HCT116 (cell line): ENCODE measurements at regions not wholly inside any gene's neighbourhood (a gene's known extent, or its start where the extent isn't known, plus 50 kb on each side); places are given as distances from the start of the nearest gene placed in this dataset.

ENCODE experiments used
- ATAC-seq: fragments of 200-7000 bp; cut with Tn5 transposase; 2 replicates; pipeline ENCODE4 v1.9.1; 2020; ENCODE audit warnings: mild to moderate bottlenecking, moderate library complexity
- BruUV-seq: library from RNA; stranded (reverse); fragments of 400-500 nt; replicated peaks from 2 replicates; lab custom pipeline; 2021; lab: Mats Ljungman, UMichigan
- CTCF ChIA-PET: fragments of 300-600 bp; sonication (Branson Sonifier 250); formaldehyde crosslinking; loops from one replicate; lab custom pipeline; 2021; ENCODE audit warnings: antibody characterized with exemption; lab: Charles Lee
- POLR2A ChIA-PET: fragments of 300-600, 350-600 bp; sonication (Branson Sonifier 250); formaldehyde crosslinking; loops from one replicate; lab custom pipeline; 2021; ENCODE audit warnings: antibody characterized with exemption; lab: Charles Lee
- RAD21 ChIA-PET, 2 experiments: fragments of 300-600 bp; sonication (Branson Sonifier 250); formaldehyde crosslinking; loops; one replicate each; lab custom pipeline; 2023; ENCODE audit warnings: low total read pairs in 2 of 2; ENCODE audit not compliant: uncharacterized antibody in 2 of 2, unreplicated experiment in 2 of 2, low non-redundant PET in 1 of 2; lab: Charles Lee
- DNase-seq: peaks from one replicate; pipeline ENCODE4 v3.0.0-alpha.2; 2010; ENCODE audit warnings: low read depth, low spot score
- H2AFZ ChIP-seq: fragments of 200-600 bp; shearing (Covaris generic), sonication (generic); 2 replicates; pipeline ENCODE4 v1.6.1; 2017; ENCODE audit warnings: low read depth, mixed run types, mixed read lengths, antibody characterized with exemption, low read length; ENCODE audit not compliant: poor library complexity, severe bottlenecking
- H3K27ac ChIP-seq: 2 replicates; pipeline ENCODE4 v1.5.1; 2012; ENCODE audit warnings: low read depth, low read length
- H3K27me3 ChIP-seq: fragments of 200-600 bp; sonication (generic); 2 replicates; pipeline ENCODE4 v1.6.1; 2016; ENCODE audit warnings: mixed run types, low read length, mixed read lengths; ENCODE audit not compliant: insufficient read depth
- H3K36me3 ChIP-seq, 2 experiments: fragments of 200-500 bp in 1 of 2; fragments of 200-600 bp in 1 of 2; sonication (Bioruptor generic) in 1 of 2; sonication (generic) in 1 of 2; 2 replicates each; pipeline versions ENCODE4 v1.5.1 to v1.6.1; 2014 to 2016; ENCODE audit warnings: low read length in 2 of 2, inconsistent platforms in 1 of 2, mixed read lengths in 1 of 2, mixed run types in 1 of 2; ENCODE audit not compliant: insufficient read depth in 2 of 2, control insufficient read depth in 1 of 2
- H3K4me1 ChIP-seq, 2 experiments: fragments of 200-600 bp in 1 of 2; sonication (generic) in 1 of 2; 2 replicates each; pipeline versions ENCODE4 v1.5.1 to v1.6.1; 2012 to 2017; ENCODE audit warnings: low read length in 2 of 2, inconsistent platforms in 1 of 2, mild to moderate bottlenecking in 1 of 2, mixed read lengths in 1 of 2, mixed run types in 1 of 2, moderate library complexity in 1 of 2; ENCODE audit not compliant: insufficient read depth in 2 of 2, control insufficient read depth in 1 of 2
- H3K4me2 ChIP-seq: fragments of 200-600 bp; sonication (generic); 2 replicates; pipeline ENCODE4 v1.6.1; 2017; ENCODE audit warnings: mixed run types, low read length, mixed read lengths
- H3K4me3 ChIP-seq, 2 experiments: fragments of 200-600 bp in 1 of 2; sonication (generic) in 1 of 2; replicated peaks in 1 of 2; 2 replicates each; pipeline ENCODE4 v1.5.1; 2011 to 2016; ENCODE audit warnings: low read length in 2 of 2, control low read depth in 1 of 2, low read depth in 1 of 2, mild to moderate bottlenecking in 1 of 2, mixed read lengths in 1 of 2, mixed run types in 1 of 2
- H3K79me2 ChIP-seq: fragments of 200-600 bp; sonication (generic); 2 replicates; pipeline ENCODE4 v1.6.1; 2017; ENCODE audit warnings: mild to moderate bottlenecking, mixed run types, low read length, moderate library complexity, mixed read lengths; ENCODE audit not compliant: insufficient read depth
- H3K9ac ChIP-seq: fragments of 200-600 bp; sonication (generic); 2 replicates; pipeline ENCODE4 v1.6.1; 2016; ENCODE audit warnings: low read length, mixed read lengths
- H3K9me2 ChIP-seq: fragments of 200-600 bp; sonication (generic), shearing (Covaris generic); 2 replicates; pipeline ENCODE4 v1.6.1; 2017; ENCODE audit warnings: mixed run types, mild to moderate bottlenecking, moderate library complexity; ENCODE audit not compliant: insufficient read depth
- H3K9me3 ChIP-seq, 2 experiments: fragments of 200-500 bp in 1 of 2; fragments of 200-600 bp in 1 of 2; sonication (Bioruptor generic) in 1 of 2; sonication (generic) in 1 of 2; 2 replicates each; pipeline ENCODE4 v1.6.1; 2014 to 2017; ENCODE audit warnings: low read length in 2 of 2, mixed read lengths in 2 of 2, inconsistent platforms in 1 of 2, low read depth in 1 of 2, mild to moderate bottlenecking in 1 of 2, mixed run types in 1 of 2, moderate library complexity in 1 of 2; ENCODE audit not compliant: control insufficient read depth in 1 of 2, insufficient read depth in 1 of 2
- H4K20me1 ChIP-seq: fragments of 200-600 bp; sonication (generic), shearing (Covaris generic); 2 replicates; pipeline ENCODE4 v1.6.1; 2017; ENCODE audit warnings: mixed run types, mild to moderate bottlenecking, moderate library complexity; ENCODE audit not compliant: insufficient read depth
- ATF3 ChIP-seq: IDR thresholded peaks from 2 replicates; pipeline ENCODE4 v1.6.1; 2012
- EGR1 ChIP-seq: IDR thresholded peaks from 2 replicates; pipeline ENCODE4 v1.6.1; 2012; ENCODE audit warnings: low read depth
- EZH2 ChIP-seq: fragments of 200-600 bp; sonication (generic); IDR thresholded peaks from 2 replicates; pipeline ENCODE4 v1.6.1; 2017; ENCODE audit warnings: antibody characterized with exemption, mixed run types
- EZH2phosphoT487 ChIP-seq: fragments of 200-600 bp; IDR thresholded peaks from 2 replicates; pipeline ENCODE4 v1.6.1; 2018; ENCODE audit warnings: antibody characterized with exemption, borderline replicate concordance
- JUND ChIP-seq: IDR thresholded peaks from 2 replicates; pipeline ENCODE4 v1.6.1; 2012
- SIN3A ChIP-seq: IDR thresholded peaks from 2 replicates; pipeline ENCODE4 v1.6.1; 2012; ENCODE audit warnings: low read depth
- SP1 ChIP-seq: IDR thresholded peaks from 2 replicates; pipeline ENCODE4 v1.6.1; 2012; ENCODE audit warnings: low read depth
- SRF ChIP-seq: IDR thresholded peaks from 2 replicates; pipeline ENCODE4 v1.6.1; 2012; ENCODE audit warnings: low read depth
- YY1 ChIP-seq: IDR thresholded peaks from 2 replicates; pipeline ENCODE4 v1.6.1; 2011; ENCODE audit warnings: low read length, low read depth, moderate library complexity, mild to moderate bottlenecking; ENCODE audit not compliant: insufficient replicate concordance; ENCODE audit errors: extremely low read depth
- ZBTB33 ChIP-seq: IDR thresholded peaks from 2 replicates; pipeline ENCODE4 v1.6.1; 2011; ENCODE audit warnings: mild to moderate bottlenecking, low read length, moderate library complexity; ENCODE audit not compliant: insufficient replicate concordance; ENCODE audit errors: extremely low read depth
- intact Hi-C: fragments of 100-400 bp; cut with micrococcal nuclease; formaldehyde crosslinking; loops from 2 replicates; pipeline ENCODE4 v1.10.0; 2022
- TF ChIP-seq, protein P1 (sequence below): IDR thresholded peaks from 2 replicates; pipeline ENCODE4 v1.6.1; 2012

DNA sequence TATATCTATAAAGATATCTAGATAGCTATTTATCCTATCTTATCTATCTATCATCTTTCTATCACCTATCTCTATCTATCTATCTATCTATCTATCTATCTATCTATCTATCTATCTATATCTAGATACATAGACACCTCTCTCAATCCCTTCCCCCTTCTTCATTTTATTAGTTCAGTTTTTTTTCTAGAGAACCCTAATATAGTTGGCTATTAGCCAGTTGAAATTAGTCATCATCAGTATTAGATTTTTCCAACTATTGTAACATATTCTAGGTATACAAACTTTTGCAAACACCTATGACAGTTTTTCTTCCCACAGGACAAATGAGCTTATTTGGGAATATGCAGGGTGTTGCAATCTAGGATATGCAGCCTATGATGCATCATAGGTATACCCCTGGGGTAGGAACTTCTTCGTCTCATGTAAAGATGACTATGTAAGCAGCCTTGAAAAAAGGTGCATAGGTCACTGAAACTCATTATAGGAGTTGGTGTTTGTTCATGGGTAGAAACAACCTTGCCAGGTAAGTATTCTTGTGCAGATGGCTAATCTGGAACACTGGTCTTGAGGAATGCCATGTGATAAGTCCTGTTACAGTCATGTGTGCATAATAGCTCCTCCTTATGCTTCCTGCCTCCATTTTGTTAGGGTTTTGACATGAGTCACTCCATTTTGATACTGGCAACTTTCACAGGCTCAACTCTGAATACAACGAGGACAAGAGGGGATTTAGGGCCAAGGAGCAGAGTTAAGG is 160.7 kb upstream of the ZSWIM2 start:
- POLR2A ChIA-PET: no interaction called here
- TF ChIP-seq SP1: no peak
- TF ChIP-seq SIN3A: no peak
- no peak for TF ChIP-seq EGR1
- TF ChIP-seq SRF: no peak
- no peak for TF ChIP-seq YY1
- TF ChIP-seq, protein P1, sequence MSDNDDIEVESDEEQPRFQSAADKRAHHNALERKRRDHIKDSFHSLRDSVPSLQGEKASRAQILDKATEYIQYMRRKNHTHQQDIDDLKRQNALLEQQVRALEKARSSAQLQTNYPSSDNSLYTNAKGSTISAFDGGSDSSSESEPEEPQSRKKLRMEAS: no peak
- TF ChIP-seq EZH2phosphoT487: no peak
- no peak for TF ChIP-seq ZBTB33
- no peak for TF ChIP-seq EZH2
- TF ChIP-seq JUND: no peak
- TF ChIP-seq ATF3: no peak
- TF ChIP-seq, all 23 proteins: peak for 0
- H3K27me3 ChIP-seq: no peaks in the 10 kb centered on the region
- no peaks in the 10 kb centered on the region for H3K9me3 ChIP-seq
- intact Hi-C loops: no loop called here
- no peak overlapping the region for H3K9ac ChIP-seq
- no peaks in the 10 kb centered on the region for H3K79me2 ChIP-seq
- no peaks in the 10 kb centered on the region for H3K36me3 ChIP-seq
- H3K27ac ChIP-seq: no peak overlapping the region
- no peaks in the 10 kb centered on the region for H3K9me2 ChIP-seq
- ATAC-seq: no peak
- no peak for DNase-seq
- BruUV-seq: no TSS peak
- no peaks in the 10 kb centered on the region for H4K20me1 ChIP-seq
- ChIA-PET CTCF (no interaction called here), RAD21 (no interaction called here)
- H3K4me1 ChIP-seq: no peaks in the 10 kb centered on the region
- H3K4me3 ChIP-seq: no peak overlapping the region
- no peak overlapping the region for H3K4me2 ChIP-seq
- no peak overlapping the region for H2AFZ ChIP-seq
